OCI-LY1 (cell line): ENCODE measurements at regions not wholly inside any gene's neighbourhood (a gene's known extent, or its start where the extent isn't known, plus 50 kb on each side); places are given as distances from the start of the nearest gene placed in this dataset.

Experiments used
- EZH2 ChIP-seq: fragments of 200-600 bp; sonication (generic), shearing (Covaris generic); IDR thresholded peaks from 2 replicates; pipeline ENCODE4 v1.8.0; 2017; ENCODE audit warnings: borderline replicate concordance, mixed run types, mild to moderate bottlenecking, antibody characterized with exemption, low read length, moderate library complexity, mixed read lengths
- TF ChIP-seq, protein P1 (sequence below): fragments of 200-600 bp; sonication (generic), shearing (Covaris generic); IDR thresholded peaks from 2 replicates; pipeline ENCODE4 v1.5.1; 2017; ENCODE audit warnings: mild to moderate bottlenecking, antibody characterized with exemption, low read length, moderate library complexity, mixed read lengths

DNA sequence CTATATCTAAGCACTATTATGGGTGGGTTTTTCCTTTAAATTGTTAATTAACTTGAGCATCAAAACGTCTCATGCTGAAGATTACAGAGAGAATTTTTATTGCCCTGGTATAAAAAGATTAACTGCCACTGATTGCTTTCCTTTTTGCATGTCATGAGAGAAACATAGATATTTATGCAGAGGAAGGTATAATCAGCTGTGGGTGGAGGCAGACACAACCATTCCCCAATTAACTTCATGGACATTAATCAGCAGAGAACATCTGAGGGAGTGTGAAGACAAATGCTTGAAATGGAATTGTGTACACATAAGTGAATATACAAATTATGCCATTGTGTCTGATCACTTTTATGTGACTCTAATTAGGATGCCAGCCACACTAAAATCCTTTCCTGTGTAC, 115.2 kb upstream of the CPHXL start:
- TF ChIP-seq, protein P1, sequence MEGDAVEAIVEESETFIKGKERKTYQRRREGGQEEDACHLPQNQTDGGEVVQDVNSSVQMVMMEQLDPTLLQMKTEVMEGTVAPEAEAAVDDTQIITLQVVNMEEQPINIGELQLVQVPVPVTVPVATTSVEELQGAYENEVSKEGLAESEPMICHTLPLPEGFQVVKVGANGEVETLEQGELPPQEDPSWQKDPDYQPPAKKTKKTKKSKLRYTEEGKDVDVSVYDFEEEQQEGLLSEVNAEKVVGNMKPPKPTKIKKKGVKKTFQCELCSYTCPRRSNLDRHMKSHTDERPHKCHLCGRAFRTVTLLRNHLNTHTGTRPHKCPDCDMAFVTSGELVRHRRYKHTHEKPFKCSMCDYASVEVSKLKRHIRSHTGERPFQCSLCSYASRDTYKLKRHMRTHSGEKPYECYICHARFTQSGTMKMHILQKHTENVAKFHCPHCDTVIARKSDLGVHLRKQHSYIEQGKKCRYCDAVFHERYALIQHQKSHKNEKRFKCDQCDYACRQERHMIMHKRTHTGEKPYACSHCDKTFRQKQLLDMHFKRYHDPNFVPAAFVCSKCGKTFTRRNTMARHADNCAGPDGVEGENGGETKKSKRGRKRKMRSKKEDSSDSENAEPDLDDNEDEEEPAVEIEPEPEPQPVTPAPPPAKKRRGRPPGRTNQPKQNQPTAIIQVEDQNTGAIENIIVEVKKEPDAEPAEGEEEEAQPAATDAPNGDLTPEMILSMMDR: no peak
- TF ChIP-seq EZH2: no peak
